Cardiac muscle cell (in vitro differentiated cells and primary cell): ENCODE measurements at regions not wholly inside any gene's neighbourhood (a gene's known extent, or its start where the extent isn't known, plus 50 kb on each side); places are given as distances from the start of the nearest gene placed in this dataset.

ENCODE experiments used
- DNase-seq, 2 donors: peaks; one replicate each; pipeline versions ENCODE4 v3.0.0 to v3.0.0-alpha.2; 2010 to 2017; ENCODE audit warnings: low read depth in 1 of 2, low spot score in 1 of 2
- H3K27ac ChIP-seq: fragments of 200-600 bp; sonication (generic); 2 replicates; pipeline ENCODE4 v1.5.1; 2016
- H3K27me3 ChIP-seq: fragments of 200-600 bp; sonication (generic); 2 replicates; pipeline ENCODE4 v1.6.0; 2016; ENCODE audit warnings: control low read depth
- H3K36me3 ChIP-seq: fragments of 200-600 bp; sonication (generic); 2 replicates; pipeline ENCODE4 v1.5.1; 2016; ENCODE audit warnings: control low read depth
- H3K4me1 ChIP-seq: fragments of 200-600 bp; sonication (generic); 2 replicates; pipeline ENCODE4 v1.8.1; 2017; ENCODE audit warnings: low read depth, mild to moderate bottlenecking, mixed run types
- H3K4me3 ChIP-seq: fragments of 200-600 bp; sonication (generic); 2 replicates; pipeline ENCODE4 v1.5.1; 2016; ENCODE audit warnings: mild to moderate bottlenecking
- H3K9me3 ChIP-seq: fragments of 200-600 bp; sonication (generic); 2 replicates; pipeline ENCODE4 v1.5.1; 2017; ENCODE audit warnings: low read depth, mild to moderate bottlenecking, control low read depth
- CTCF ChIP-seq: IDR thresholded peaks from 2 replicates; pipeline ENCODE4 v1.5.1; 2012; ENCODE audit warnings: low read depth, mild to moderate bottlenecking, low read length

DNA sequence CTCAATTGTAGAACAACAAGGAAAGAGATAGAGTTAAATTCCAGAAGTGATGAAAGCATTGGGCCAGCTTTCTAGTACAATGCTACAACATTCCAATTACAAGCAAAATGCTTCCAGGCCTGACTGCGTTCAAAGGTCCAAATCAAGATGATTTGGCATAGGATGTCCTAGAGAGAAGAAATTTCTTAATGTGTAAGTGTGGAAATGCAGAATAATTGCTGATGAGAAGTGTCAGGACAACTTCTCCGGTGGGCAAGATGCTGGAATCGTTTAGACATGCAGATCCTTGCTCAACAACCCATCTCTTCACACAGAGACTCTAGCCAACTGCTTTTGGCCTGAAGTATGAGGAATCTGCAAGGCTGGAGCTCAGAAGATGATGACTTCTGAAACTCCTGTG lies 71.1 kb upstream of the PDZRN3 start:
- no peak overlapping the region for H3K27ac ChIP-seq
- H3K4me3 ChIP-seq: no peak overlapping the region
- TF ChIP-seq CTCF: no peak

DNA sequence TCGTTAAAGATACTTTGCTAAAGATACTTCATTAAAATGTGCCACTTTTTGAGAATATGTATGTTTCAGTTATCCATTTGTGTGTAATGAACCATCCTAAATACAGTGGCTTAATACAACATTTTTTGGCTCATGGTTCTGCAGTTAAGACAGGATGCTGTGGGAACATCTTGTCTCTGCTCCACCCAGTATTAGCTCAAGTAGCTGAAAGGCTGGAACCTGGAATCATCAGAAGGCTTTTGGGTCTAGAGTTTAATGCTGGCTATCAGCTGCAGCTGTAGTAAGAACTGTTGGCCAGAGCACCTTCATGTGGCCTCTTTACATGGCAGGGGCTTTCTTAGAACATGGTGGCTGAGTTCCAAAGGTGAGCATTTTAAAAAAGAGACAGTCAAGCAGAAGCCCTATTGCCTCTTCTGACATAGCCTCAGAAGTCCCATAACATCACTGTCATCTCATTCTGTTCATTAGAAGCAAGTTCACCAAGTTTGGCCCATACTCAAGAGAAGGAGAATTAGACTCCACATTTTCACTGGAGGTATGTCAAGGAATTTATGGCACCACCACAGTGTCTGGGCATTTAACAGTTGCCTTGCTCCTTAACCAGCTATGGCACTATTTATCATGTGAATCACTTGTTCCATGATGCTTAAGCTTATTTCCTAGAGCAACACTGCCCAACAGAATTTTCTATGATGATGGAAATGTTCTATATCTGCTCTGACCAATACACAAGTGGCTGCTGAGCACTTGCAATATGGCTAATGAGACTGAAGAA lies 70.4 kb upstream of the PDZRN3 start:
- Histone ChIP-seq H3K27ac (no peak overlapping the region), H3K4me1 (no peaks in the 10 kb centered on the region), H3K27me3 (no peaks in the 10 kb centered on the region), H3K36me3 (no peaks in the 10 kb centered on the region), H3K9me3 (no peaks in the 10 kb centered on the region), H3K4me3 (no peak overlapping the region)
- DNase-seq: no peak
- TF ChIP-seq CTCF: no peak

More for the DNA sequence above, 71.1 kb upstream of the PDZRN3 start:
- H3K9me3 ChIP-seq: no peaks in the 10 kb centered on the region
- H3K27me3 ChIP-seq: no peaks in the 10 kb centered on the region
- no peaks in the 10 kb centered on the region for H3K36me3 ChIP-seq
- DNase-seq: no peak
- no peaks in the 10 kb centered on the region for H3K4me1 ChIP-seq

DNA sequence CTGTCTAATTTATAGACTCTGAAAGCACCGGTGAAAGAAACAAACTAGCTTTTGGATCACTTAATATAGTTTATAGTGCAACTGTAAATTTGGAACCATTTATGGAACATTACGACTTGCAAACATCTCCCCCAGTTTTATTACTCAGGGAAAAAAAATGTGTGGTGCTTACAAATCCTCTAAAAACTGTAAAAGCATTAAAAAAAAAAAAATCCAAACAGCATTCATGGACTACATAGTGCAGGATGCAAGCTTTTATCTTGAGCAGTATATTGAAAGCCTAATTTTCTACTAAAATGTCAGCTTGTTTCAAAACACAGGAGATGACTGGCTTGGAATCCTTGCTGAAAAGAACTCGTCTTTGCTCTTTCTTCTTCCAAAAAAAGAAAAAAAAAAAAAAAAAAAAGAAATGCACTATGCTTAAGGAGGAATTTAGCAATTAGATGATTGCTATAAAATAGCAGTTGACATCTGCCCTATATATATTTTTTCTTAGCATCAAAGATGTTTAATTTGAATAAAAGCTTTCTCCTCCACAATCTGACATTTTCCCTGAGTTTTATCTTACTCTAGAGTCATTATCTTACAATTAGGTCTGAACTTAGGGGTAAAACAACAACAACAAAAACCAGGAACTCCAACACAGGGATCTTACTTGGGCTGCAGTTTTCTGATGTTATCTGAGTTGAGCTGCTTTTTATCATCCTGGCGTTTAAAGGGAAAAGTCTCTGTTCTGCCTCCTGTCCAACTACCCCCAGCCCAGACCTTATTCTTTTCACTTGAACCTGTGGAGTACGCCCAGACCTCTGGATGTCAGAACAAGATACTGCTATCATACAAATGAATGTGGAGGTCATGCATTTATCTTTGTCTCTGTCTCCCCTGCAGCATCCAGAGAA lies 62.6 kb upstream of the PDZRN3 start:
- H3K4me3 ChIP-seq: no peak overlapping the region
- H3K9me3 ChIP-seq: no peaks in the 10 kb centered on the region
- no peak for TF ChIP-seq CTCF
- no peaks in the 10 kb centered on the region for H3K36me3 ChIP-seq
- no peaks in the 10 kb centered on the region for H3K27me3 ChIP-seq
- peaks cover 5% of the 10 kb centered on the region for H3K4me1 ChIP-seq
- no peak for DNase-seq
- no peak overlapping the region for H3K27ac ChIP-seq

DNA sequence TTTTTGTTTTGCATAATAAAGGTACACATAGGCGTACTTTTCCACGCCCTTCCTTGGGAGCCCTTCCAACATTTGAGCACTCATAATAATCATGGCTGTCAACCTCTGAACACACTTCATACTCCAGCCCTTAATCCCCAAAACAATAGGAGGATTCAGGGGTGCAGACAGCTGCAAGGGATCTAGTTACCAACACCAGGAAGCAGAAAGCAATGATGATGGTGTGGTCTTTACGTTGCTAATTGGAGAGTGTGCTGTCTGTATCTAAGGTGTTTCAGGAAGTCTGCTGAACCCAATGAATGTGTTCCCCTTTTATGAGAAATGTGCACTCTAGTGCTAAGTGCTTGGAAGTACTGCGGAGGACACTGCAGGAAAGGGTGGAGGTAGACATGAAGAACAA lies 60.3 kb upstream of the PDZRN3 start:
- Histone ChIP-seq H3K27me3 (no peaks in the 10 kb centered on the region), H3K27ac (no peak overlapping the region), H3K9me3 (no peaks in the 10 kb centered on the region), H3K4me3 (no peak overlapping the region), H3K4me1 (peaks cover 5% of the 10 kb centered on the region), H3K36me3 (no peaks in the 10 kb centered on the region)
- no peak for TF ChIP-seq CTCF
- no peak for DNase-seq

GRCh38 chr3:73683706-73684105 lies 59.0 kb upstream of the PDZRN3 start:
- Histone ChIP-seq H3K9me3 (no peaks in the 10 kb centered on the region), H3K27me3 (no peaks in the 10 kb centered on the region), H3K4me1 (peaks cover 5% of the 10 kb centered on the region), H3K36me3 (no peaks in the 10 kb centered on the region), H3K27ac (no peak overlapping the region), H3K4me3 (no peak overlapping the region)
- no peak for TF ChIP-seq CTCF
- DNase-seq: no peak
